ENCODE measurements at regions not wholly inside any gene's neighbourhood (a gene's known extent, or its start where the extent isn't known, plus 50 kb on each side); places are given as distances from the start of the nearest gene placed in this dataset.

GRCh38 chr5:31029925-31030324, 163.6 kb upstream of the CDH6 start:
- no peak overlapping the region for H4K91ac ChIP-seq (ENCODE audit: low read depth, low read length)
- no CpG with 5 or more reads among the region's 8 CpGs for WGBS (ENCODE audit: extremely low coverage, insufficient coverage, insufficient read length)
- H2BK5ac ChIP-seq (ENCODE audit: low read depth, low read length, poor library complexity) = no peak overlapping the region

GRCh38 chr5:31027721-31028120, 165.8 kb upstream of the CDH6 start:
- no peak overlapping the region for H2AK5ac ChIP-seq (ENCODE audit: low read length)
- no peak overlapping the region for H3K23ac ChIP-seq (ENCODE audit: low read length)
- H2BK12ac ChIP-seq (ENCODE audit: low read length) = no peak overlapping the region
- H3K79me1 ChIP-seq (ENCODE audit: low read length) = no peaks in the 10 kb centered on the region
- H2BK120ac ChIP-seq (ENCODE audit: insufficient read depth, low read length, poor library complexity) = no peak overlapping the region
- H3K4me3 ChIP-seq (ENCODE audit: low read depth, low read length) = no peak overlapping the region
- no peak overlapping the region for H4K12ac ChIP-seq (ENCODE audit: low read depth, low read length)
- H3K79me2 ChIP-seq (ENCODE audit: control insufficient read depth, insufficient read depth, low read length, poor library complexity) = no peaks in the 10 kb centered on the region
- no peaks in the 10 kb centered on the region for H3K36me3 ChIP-seq (ENCODE audit: control insufficient read depth in 1 of 2, insufficient read depth in 2 of 2, low read length in 2 of 2)
- no peak overlapping the region for H3K18ac ChIP-seq (ENCODE audit: low read length)
- no peak overlapping the region for H3K14ac ChIP-seq (ENCODE audit: low read length)
- H3K4me2 ChIP-seq (ENCODE audit: low read length) = no peak overlapping the region
- no peaks in the 10 kb centered on the region for H3K9me3 ChIP-seq (ENCODE audit: insufficient read depth, low read depth, low read length)
- DNase-seq = no peak
- H2BK5ac ChIP-seq (ENCODE audit: low read depth, low read length, poor library complexity) = no peak overlapping the region
- H2AFZ ChIP-seq (ENCODE audit: insufficient read depth, low read length, poor library complexity) = no peak overlapping the region
- no peak overlapping the region for H4K8ac ChIP-seq (ENCODE audit: low read depth, low read length)
- no peak overlapping the region for H3K4ac ChIP-seq (ENCODE audit: low read depth, low read length)
- H3K27me3 ChIP-seq (ENCODE audit: insufficient read depth, low read length) = no peaks in the 10 kb centered on the region
- no peak overlapping the region for H4K91ac ChIP-seq (ENCODE audit: low read depth, low read length)
- H3K4me1 ChIP-seq (ENCODE audit: control insufficient read depth in 1 of 2, insufficient read depth in 2 of 2, low read length in 2 of 2) = no peaks in the 10 kb centered on the region
- no peak overlapping the region for H3K27ac ChIP-seq (ENCODE audit: low read depth, low read length)
- no peak overlapping the region for H3K9ac ChIP-seq (ENCODE audit: low read length)

More at GRCh38 chr5:31029925-31030324, 163.6 kb upstream of the CDH6 start:
- DNase-seq = no peak
- H2BK12ac ChIP-seq (ENCODE audit: low read length) = no peak overlapping the region
- H3K4me3 ChIP-seq (ENCODE audit: low read depth, low read length) = no peak overlapping the region
- no peaks in the 10 kb centered on the region for H3K4me1 ChIP-seq (ENCODE audit: control insufficient read depth in 1 of 2, insufficient read depth in 2 of 2, low read length in 2 of 2)
- no peak overlapping the region for H3K27ac ChIP-seq (ENCODE audit: low read depth, low read length)
- no peak overlapping the region for H3K4ac ChIP-seq (ENCODE audit: low read depth, low read length)
- H3K23ac ChIP-seq (ENCODE audit: low read length) = no peak overlapping the region
- no peaks in the 10 kb centered on the region for H3K27me3 ChIP-seq (ENCODE audit: insufficient read depth, low read length)
- H3K18ac ChIP-seq (ENCODE audit: low read length) = no peak overlapping the region
- no peak overlapping the region for H2BK120ac ChIP-seq (ENCODE audit: insufficient read depth, low read length, poor library complexity)
- H3K14ac ChIP-seq (ENCODE audit: low read length) = no peak overlapping the region
- H3K79me1 ChIP-seq (ENCODE audit: low read length) = no peaks in the 10 kb centered on the region
- no peaks in the 10 kb centered on the region for H3K9me3 ChIP-seq (ENCODE audit: insufficient read depth, low read depth, low read length)
- H3K9ac ChIP-seq (ENCODE audit: low read length) = no peak overlapping the region
- H3K4me2 ChIP-seq (ENCODE audit: low read length) = no peak overlapping the region
- H4K8ac ChIP-seq (ENCODE audit: low read depth, low read length) = no peak overlapping the region
- no peak overlapping the region for H2AK5ac ChIP-seq (ENCODE audit: low read length)
- H4K12ac ChIP-seq (ENCODE audit: low read depth, low read length) = no peak overlapping the region
- H3K79me2 ChIP-seq (ENCODE audit: control insufficient read depth, insufficient read depth, low read length, poor library complexity) = no peaks in the 10 kb centered on the region
- H2AFZ ChIP-seq (ENCODE audit: insufficient read depth, low read length, poor library complexity) = no peak overlapping the region
- H3K36me3 ChIP-seq (ENCODE audit: control insufficient read depth in 1 of 2, insufficient read depth in 2 of 2, low read length in 2 of 2) = no peaks in the 10 kb centered on the region

GRCh38 chr5:31023105-31023504, 170.4 kb upstream of the CDH6 start:
- H2BK12ac ChIP-seq (ENCODE audit: low read length) = no peak overlapping the region

GRCh38 chr5:31021181-31021624, 172.3 kb upstream of the CDH6 start:
- Histone ChIP-seq H3K79me2 (ENCODE audit: control insufficient read depth, insufficient read depth, low read length, poor library complexity) (no peaks in the 10 kb centered on the region), H4K12ac (ENCODE audit: low read depth, low read length) (no peak overlapping the region), H2AFZ (ENCODE audit: insufficient read depth, low read length, poor library complexity) (no peak overlapping the region), H2BK12ac (ENCODE audit: low read length) (no peak overlapping the region), H2BK120ac (ENCODE audit: insufficient read depth, low read length, poor library complexity) (no peak overlapping the region), H3K4me2 (ENCODE audit: low read length) (no peak overlapping the region), H4K8ac (ENCODE audit: low read depth, low read length) (no peak overlapping the region), H3K27ac (ENCODE audit: low read depth, low read length) (no peak overlapping the region), H3K23ac (ENCODE audit: low read length) (no peak overlapping the region), H3K4ac (ENCODE audit: low read depth, low read length) (no peak overlapping the region), H3K9ac (ENCODE audit: low read length) (no peak overlapping the region), H2AK5ac (ENCODE audit: low read length) (no peak overlapping the region), H3K27me3 (ENCODE audit: insufficient read depth, low read length) (no peaks in the 10 kb centered on the region), H3K79me1 (ENCODE audit: low read length) (no peaks in the 10 kb centered on the region), H3K36me3 (ENCODE audit: control insufficient read depth in 1 of 2, insufficient read depth in 2 of 2, low read length in 2 of 2) (no peaks in the 10 kb centered on the region), H3K4me3 (ENCODE audit: low read depth, low read length) (no peak overlapping the region), H3K14ac (ENCODE audit: low read length) (no peak overlapping the region), H3K9me3 (ENCODE audit: insufficient read depth, low read depth, low read length) (no peaks in the 10 kb centered on the region), H3K4me1 (ENCODE audit: control insufficient read depth in 1 of 2, insufficient read depth in 2 of 2, low read length in 2 of 2) (no peaks in the 10 kb centered on the region), H3K18ac (ENCODE audit: low read length) (no peak overlapping the region), H2BK5ac (ENCODE audit: low read depth, low read length, poor library complexity) (no peak overlapping the region), H4K91ac (ENCODE audit: low read depth, low read length) (no peak overlapping the region)
- no CpG with 5 or more reads among the region's 2 CpGs for WGBS (ENCODE audit: extremely low coverage, insufficient coverage, insufficient read length)
- DNase-seq = no peak

More at GRCh38 chr5:31023105-31023504, 170.4 kb upstream of the CDH6 start:
- H3K27me3 ChIP-seq (ENCODE audit: insufficient read depth, low read length) = no peaks in the 10 kb centered on the region
- WGBS (ENCODE audit: extremely low coverage, insufficient coverage, insufficient read length) = no CpG with 5 or more reads among the region's 3 CpGs
- H2AFZ ChIP-seq (ENCODE audit: insufficient read depth, low read length, poor library complexity) = no peak overlapping the region
- no peaks in the 10 kb centered on the region for H3K79me2 ChIP-seq (ENCODE audit: control insufficient read depth, insufficient read depth, low read length, poor library complexity)
- no peak overlapping the region for H3K18ac ChIP-seq (ENCODE audit: low read length)
- no peak overlapping the region for H3K4ac ChIP-seq (ENCODE audit: low read depth, low read length)
- H4K8ac ChIP-seq (ENCODE audit: low read depth, low read length) = no peak overlapping the region
- no peak overlapping the region for H3K4me3 ChIP-seq (ENCODE audit: low read depth, low read length)
- no peak overlapping the region for H4K91ac ChIP-seq (ENCODE audit: low read depth, low read length)
- no peak overlapping the region for H4K12ac ChIP-seq (ENCODE audit: low read depth, low read length)
- no peak overlapping the region for H3K4me2 ChIP-seq (ENCODE audit: low read length)
- H3K79me1 ChIP-seq (ENCODE audit: low read length) = no peaks in the 10 kb centered on the region
- no peaks in the 10 kb centered on the region for H3K36me3 ChIP-seq (ENCODE audit: control insufficient read depth in 1 of 2, insufficient read depth in 2 of 2, low read length in 2 of 2)
- no peak overlapping the region for H2AK5ac ChIP-seq (ENCODE audit: low read length)
- H3K27ac ChIP-seq (ENCODE audit: low read depth, low read length) = no peak overlapping the region
- no peak overlapping the region for H3K9ac ChIP-seq (ENCODE audit: low read length)
- no peak overlapping the region for H3K14ac ChIP-seq (ENCODE audit: low read length)
- H2BK120ac ChIP-seq (ENCODE audit: insufficient read depth, low read length, poor library complexity) = no peak overlapping the region
- no peaks in the 10 kb centered on the region for H3K9me3 ChIP-seq (ENCODE audit: insufficient read depth, low read depth, low read length)
- no peak for DNase-seq
- no peak overlapping the region for H2BK5ac ChIP-seq (ENCODE audit: low read depth, low read length, poor library complexity)
- no peak overlapping the region for H3K23ac ChIP-seq (ENCODE audit: low read length)
- no peaks in the 10 kb centered on the region for H3K4me1 ChIP-seq (ENCODE audit: control insufficient read depth in 1 of 2, insufficient read depth in 2 of 2, low read length in 2 of 2)
